ENCODE measurements at regions not wholly inside any gene's neighbourhood (a gene's known extent, or its start where the extent isn't known, plus 50 kb on each side); places are given as distances from the start of the nearest gene placed in this dataset.
"Not testable (repeated sequence)": the region's sequence is repeated elsewhere in the genome, so short reads cannot be mapped to it uniquely, and the experiment has no call there.

DNA sequence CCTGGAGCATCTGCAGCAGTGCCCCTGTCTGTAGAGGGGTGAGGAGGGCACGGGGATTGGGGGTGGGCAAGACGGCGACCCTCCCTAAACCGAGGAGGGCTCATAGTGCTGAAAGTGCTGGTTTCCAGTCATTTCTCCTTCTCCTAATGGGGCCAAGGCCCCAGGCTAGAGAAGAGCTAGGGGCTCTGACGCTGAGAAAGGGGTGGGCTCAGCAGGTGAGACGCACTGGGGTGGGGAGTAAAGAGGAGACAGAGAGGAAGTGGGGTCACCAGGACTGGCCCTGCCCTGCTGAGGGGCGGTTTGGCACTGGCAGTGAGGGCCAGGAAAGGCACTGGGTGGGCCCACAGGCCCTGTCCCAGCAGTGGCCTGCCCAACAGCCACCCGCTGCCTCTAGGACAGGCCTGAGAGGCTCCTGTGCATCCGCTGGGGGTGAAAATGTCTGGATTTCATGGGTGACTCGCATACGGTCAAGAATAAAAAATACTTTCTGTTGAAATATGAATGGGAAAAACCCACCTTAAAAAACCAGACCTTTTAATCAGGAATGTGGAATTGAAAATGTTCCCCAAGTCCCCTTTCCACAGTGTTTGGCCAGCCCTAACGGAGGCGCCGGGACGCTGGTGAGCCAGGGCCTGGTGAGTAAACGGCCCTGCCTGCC, 122.4 kb upstream of the SMURF2 start:
- DNase-seq = peak; percentile 49

DNA sequence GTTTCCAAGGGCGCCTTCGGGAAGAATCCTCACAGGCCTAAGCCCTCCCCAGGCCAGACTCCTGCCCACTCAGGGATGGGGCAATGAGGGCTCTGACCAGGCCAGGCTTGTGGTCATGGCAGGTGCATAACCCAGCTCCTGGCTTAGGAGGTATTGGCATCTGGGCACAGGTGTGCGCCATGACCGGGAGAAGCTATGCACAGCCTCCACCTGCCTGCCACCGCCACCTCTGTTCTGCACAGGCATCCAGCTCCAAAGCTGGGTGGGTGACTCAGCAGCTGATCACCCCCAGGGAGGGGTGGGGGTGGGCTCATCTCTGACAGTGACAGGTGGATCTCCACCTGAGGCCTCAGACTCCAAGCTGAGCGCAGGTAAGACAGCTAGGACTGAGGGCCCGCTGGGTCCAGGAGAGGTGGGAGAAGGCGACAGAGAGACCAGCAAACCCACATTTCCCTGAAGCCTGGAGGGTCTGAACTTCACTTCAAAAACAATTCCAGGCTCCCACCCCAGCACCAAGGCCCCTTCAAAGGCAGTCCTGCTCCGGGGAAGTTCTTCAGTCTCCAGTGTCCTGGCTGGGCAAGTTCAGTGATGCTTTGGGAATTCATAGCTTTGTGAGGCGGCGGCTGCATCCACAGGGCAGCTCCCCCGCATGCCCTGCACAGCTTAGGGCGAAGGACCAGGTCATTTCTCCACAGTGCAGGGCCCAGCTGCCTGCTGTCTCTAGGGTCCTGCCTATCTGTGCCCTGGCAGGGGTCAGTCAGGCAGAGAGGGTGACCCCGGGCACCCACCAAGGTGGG, 121.6 kb upstream of the SMURF2 start:
- DNase-seq = no peak

DNA sequence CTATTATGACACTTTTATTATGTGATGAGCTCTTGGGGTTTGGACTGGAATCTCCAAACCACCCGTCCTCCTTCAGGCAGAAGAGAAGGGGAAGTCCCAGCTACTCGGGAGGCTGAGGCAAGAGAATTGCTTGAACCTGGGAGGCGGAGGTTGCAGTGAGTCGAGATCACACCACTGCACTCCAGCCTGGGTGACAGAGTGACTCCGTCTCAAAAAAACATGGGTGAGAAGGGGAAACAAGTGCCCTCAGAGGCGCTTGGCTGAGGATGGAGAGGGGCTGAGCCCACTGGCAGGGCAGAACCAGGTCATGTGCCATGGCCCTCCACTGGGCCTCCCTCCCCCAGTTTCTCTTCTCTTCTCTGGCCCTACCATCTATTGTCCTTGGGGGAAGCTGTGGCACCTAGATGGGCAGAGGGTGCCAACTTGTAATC, 120.9 kb upstream of the SMURF2 start:
- DNase-seq = peak; percentile 89

DNA sequence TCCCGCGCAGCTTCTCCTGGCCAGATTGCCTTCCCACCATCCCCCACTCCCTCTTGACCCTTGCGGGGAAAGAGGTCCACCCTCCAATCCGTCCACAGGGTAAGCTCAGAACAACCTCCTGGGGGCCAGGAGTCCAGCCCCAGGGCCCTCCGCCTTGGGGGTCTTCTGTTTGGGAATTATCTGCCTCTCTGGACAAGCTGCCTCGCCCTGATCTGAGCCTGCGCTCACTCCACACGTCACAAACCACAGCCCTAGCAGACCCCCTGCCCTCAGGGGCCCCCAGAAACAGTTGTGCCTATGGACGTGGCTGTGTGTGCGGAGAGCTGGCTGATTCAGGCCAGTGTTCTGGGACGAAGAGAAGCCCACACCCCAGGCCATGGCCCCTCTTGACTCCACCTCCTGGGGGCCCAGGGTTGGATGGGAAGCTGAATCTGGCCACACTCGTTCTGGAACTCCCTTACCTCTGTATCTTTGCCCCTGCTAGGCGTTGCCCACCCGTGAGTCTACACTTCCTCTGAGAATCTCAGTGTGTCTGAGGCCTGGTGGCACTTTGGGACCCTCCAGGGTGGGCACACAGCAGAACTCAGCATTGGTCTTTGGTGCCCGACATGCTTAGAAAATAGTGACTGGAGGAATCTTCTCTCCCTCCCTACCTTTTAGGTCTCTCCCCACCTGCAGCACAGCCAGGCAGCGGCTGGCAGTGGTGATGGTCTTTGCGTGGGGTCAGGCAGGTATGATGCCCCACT, 119.9 kb upstream of the SMURF2 start:
- no peak for DNase-seq

DNA sequence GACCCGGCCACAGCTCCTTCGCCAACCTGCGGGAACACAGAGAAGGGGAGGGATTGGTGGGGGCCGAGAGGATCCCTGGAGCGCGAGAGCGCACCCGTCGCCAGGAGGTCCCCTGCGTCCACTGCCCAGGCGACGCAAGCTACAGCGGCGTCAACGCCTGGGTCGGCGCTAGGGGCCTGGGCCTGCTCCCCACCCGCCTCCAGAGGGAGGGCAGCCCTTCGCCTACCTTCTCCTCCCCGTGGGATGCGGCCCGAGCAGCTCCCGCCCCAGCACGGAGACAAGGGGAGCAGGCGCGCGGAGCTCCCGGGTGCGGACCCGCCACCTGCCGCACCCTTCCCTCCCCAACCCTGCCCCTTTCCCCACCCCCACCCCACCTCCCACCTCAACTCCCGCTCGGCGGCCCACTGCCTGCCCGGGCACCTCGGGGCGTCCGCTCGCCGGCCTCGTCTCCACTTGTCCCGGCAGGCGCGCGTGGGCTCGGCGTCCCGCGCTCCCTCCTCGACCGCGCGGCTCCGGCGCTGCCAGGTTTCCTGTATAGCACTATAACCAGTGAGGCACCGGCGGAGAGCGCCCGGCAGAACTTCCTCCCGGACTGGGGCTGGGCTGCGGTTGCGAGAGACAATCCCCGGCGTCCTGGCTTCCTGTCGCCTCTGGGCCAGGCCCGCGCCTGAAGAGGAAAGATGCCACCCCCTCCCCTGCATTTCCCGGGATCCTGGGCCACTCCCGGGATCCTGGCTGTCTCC, 119.1 kb upstream of the SMURF2 start:
- peak; percentile 80 for DNase-seq

DNA sequence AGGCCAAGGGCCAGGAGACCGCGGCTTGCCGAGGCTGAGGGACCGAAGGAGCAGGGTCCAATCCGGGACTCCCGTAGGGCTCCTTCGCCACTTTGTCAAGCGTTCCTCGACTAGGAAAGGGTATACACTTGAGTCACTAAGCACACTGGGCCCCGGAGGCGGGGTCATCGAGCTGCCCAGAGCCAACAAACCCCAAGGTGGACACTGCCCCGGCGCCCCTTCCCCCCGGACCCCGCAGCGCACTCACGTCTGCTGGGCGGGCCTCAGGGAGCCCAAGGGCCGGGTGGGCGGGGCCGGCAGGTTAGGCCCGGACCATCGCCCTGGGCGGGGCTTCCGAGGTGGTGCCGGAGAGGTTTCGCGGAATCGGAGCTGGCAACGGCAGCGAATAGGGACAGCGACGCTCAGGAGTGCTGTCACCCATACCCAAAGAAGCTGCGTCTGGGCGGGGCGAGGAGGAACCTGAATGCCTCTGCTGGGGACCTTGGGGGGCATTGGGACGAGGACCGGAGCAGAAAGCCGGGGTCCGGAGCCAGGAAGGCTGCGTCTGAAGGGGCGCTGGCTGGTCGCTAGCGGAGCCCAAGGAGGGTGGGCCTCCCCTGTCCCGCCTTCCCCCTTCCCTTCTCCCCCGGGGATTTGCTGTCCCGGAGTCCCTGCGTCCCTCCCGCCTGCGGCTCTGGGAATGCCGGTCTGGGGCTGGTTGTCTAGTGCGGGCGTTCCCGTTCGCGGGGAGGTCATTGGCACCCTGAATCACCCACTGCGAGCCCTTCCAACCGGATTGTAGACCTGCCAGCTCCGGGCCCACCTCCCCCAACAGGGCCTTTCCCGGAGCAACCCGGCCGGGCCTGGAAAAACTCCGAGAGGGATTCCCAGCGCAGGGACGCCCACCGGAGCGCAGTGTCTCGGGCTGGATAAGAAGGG, 118.2 kb upstream of the SMURF2 start:
- peak; percentile 79 for DNase-seq

DNA sequence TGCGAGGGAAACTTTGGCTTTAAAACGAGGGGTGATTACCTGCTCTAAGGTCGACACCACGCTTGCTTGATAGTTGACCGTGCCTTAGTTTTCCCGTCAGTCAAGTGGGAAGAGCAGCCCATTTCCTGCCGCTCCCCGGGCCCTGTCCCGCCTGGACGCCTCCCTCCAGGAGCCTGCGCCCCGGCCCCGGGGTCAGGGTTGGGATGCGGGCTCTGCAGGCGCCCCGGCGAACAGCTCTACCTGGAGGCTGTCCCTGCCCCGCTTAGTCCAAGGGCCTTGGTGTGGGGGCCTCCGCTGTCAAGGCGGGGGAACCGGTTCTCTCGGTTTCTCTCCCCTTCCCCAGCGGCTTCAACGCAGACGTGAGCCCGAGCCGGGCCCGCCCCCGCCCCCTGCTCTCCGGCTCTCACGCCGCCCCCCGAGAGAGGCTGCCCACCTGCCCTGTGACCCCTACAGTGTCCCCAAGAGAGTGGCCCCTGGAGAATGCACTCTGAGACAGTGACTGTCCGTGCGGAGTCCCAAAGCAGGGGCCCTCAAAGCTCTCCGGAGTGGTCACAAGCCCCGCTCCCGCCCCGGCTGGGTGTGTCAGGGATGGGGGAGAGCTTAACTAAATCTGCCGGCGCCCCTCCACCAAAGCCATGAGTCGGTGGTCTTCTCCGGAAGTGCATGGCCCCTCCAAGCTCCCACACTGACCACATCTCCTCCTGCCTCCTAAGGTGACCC, 117.4 kb upstream of the SMURF2 start:
- peak; percentile 6 for DNase-seq

DNA sequence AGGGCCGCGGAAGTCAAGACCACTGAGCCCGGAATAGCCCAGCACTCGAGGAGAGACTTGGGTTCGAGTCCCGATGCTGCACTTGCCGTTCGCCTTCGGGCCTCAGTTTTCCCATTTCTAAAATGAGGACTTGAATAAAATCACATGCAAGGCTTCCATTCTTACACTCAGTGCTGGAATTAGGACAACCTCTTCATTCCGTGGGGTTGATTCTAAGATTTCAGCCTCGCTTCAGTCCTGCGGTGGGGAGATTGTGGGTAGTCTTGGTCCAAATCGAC, 116.9 kb upstream of the SMURF2 start:
- not testable (repeated sequence) for DNase-seq

DNA sequence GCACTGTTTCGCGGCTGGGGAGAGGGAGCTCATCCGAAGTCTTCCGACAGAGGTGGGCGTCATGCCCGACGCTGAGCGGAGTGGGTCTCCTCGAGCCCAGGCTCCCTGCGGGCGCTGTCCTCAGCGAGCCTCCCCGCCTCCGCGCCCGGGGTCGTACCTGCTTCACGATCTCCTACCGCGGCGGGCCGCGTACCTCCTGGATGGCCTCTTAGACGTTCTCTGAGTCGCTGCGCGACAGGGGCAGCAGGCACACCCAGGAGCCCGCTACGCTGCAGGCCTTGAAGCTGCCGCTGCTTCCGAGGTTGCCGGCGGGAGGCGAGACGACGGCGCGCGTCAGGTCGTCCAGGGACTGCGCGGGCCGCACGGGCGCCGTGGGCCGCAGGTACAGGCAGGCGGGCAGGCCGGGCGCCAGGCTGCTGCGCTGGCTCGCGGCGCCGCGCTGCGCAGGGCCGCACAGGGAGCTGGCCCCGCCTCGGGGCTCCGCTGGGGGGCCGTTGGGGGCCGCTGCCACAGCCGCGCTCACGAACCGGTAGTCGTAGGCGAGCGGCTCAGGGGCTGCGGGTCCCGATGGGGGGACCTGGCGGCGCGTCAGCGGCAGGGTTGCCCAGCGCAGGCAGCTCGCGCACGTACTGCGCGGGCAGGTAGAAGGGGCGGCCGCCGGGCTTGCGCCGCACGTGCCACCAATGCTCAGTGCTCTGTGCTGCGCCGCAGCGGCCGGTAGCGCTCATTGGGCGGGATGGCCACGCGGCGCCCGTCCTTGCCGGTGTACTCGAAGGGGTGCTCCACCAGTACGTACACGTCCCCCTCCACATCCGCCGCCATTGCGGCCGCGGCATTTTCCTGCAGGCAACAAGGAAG, 116.4 kb upstream of the SMURF2 start:
- peak; percentile 32 for DNase-seq

DNA sequence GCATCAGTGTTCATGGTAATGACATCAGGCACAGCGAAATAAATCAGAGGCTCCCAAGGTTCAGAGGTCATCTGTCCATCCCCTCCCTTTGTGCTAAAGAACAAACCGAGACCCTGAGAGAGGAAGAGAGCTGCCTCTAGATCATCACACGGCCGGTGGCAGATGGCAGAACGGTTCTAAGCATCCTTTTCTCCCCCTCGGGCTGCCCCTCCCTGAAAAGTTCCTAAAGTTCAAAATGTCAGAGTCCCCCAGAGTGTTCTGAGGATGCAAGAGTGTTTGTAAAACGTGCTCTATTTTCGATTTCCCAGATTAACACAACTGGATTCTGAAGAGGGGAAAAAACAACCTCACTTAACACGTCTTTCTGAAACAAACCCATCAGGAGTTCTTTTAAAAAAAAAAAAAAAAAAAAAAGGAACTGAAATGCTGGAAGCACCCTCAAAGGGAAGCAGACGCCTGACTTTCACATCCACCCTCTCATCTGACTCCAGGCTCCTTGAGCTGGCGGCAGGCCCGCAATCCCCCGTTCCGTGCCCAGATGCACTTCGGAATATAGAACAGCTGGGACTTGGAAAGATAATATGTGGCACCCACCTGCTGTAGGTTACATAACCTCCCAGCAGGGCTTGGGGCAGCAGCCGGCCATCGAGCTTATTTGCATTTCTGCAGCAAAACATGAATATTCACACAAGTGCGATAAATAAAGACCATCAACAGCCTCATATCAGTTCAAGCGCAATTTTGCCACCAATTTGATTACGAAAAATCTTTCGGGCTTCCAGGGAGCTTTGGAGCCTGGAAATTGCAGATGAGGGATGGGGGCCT, 115.5 kb upstream of the SMURF2 start:
- peak; percentile 84 for DNase-seq

DNA sequence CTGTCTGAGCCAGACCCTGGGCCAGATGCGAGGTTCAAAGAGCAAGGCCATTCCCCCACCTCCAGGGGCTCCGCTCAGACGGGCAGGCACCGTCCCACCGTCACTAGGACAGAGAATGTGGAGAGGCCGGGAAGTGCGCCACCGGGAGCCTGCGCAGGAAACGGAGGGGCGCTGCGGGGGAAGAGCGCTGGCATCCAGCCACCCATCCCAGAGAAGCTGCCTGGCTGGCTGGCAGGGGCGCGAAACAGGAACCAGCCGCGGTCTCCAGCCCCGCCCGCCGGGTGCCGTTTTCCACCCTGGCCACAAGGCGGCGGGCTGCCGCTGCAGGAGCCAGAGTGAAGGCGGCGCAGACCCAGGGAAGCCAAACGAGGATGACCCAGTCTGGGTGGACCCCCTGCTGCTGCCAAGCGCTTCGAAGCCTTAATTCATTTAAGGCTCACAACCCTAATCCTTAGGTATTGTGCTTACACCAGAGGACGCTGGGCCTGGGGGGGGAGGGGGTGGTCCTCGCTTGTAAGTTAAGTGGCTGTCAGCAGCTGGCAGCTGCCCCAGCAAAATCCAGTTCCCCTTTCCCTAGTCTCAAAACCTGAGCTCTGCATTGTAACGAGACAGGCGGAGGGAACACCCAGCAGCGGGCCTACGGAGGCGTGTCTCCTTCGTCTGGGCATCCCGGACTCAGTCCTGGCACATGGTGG, 114.8 kb upstream of the SMURF2 start:
- DNase-seq = peak; percentile 93

DNA sequence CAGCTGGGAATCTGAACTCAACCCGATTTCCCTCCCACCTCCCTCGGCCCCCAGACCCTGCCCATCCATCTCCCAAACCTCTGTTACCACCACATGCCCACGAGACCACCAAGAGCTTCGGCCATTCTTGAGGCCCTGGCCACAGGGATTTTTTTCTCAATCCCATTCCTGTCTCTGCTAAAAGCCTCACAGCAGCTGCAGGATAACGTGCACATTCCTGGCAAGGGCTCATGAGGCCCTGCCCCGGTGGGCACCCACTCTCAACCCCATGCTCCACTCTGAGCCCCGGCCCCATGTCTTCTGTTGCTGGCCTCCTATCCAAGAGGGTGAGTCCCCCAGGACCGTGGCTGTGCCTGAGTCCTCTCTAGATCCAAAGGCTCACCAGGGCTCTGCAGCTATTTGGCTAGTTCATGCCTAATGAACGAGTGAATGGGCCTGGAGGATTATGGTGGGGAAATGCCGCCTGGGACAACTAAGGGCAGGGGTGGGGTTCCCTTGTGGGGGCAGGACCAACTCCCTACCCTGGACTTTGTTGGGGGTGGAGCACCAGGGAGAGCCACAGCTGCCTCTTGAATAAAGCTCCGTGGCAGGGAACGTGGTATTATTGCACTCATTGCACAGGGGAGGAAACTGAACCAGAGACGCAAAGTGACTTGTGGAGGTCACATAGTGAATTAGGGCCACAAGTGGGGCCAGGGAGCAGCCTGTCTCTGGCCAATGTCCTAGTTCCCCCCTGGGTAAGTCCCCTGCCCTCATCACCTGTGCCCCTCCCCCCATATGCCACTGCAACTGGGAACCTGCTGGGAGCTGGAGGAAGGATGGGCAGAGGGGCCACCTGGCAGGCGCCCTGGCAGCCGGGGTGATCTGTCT, 113.8 kb upstream of the SMURF2 start:
- DNase-seq = no peak

DNA sequence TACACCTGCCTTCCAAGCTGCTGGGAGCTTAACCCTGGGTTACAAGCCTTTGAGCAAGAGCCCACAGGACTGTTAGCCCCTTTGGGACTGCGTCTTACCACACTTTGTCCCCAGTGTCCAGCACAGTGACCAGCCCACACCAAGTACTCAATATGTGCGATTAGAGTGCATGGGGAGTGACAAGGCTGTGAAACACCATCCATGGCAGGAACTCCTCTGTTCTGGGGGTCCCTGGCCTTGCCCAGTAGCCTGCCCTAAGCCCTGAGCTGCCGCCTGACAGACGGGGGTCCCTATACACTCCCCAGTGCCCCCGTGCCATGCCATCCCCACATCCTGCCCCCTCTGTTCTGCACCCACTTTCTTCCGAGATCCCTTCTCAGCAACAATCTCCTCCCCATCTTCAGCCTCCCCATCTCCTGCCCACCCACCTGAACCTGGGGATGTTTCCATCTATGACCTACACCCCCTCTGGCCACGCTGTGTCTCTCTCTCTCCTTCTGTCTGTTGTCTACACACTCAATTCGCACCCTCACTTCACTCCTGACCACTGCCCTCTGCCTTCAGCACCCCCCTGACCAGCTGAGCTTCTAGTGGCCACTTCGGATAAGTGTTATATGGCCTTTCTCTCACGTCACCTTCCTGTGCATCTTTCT, 112.9 kb upstream of the SMURF2 start:
- DNase-seq = no peak

DNA sequence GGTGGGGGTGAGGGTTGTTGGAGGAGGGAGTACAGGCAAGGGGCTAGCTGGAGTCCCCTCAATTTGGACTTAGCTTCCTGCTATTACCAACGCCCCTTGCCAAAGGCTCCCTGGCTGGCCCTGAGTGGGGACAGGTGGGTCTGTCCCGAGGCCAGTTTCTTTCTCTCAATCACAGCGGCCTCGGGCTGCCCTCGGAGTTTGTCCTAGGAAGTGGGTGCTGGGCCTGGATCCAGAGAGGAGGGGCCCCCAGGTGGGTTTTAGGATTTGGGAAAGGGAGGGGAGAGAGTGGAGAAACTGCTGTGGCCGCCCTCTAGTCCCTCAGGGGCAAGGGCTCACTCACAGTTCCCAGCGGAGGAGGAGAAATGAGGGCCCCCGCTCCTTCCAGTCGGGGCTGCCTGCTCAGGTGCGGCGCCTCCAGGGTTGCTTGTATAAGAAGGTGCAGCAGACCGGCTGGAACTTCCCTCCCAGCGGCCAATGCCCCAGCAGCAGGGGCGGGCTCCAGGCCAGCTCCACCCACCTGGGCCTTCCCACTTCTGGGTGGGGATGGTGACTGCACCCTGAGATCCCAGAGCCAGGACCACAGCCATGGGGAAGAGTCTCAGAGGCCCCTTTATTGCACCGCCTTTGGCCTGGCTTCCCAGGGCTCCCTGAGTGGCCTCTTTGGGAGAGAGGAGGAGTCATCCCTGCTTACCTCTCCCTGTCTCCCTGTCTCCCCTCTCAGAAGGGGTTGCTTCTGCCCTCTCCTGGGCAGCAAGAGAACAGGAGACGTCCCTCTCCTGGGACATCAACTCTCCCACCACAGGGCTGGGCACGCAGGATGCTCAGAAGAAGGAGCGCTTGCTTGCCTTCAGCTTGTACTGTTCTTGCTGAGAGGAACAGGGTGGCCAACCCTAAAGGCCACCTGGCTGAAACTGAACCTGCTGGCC, 112.0 kb upstream of the SMURF2 start:
- DNase-seq = peak; percentile 19

DNA sequence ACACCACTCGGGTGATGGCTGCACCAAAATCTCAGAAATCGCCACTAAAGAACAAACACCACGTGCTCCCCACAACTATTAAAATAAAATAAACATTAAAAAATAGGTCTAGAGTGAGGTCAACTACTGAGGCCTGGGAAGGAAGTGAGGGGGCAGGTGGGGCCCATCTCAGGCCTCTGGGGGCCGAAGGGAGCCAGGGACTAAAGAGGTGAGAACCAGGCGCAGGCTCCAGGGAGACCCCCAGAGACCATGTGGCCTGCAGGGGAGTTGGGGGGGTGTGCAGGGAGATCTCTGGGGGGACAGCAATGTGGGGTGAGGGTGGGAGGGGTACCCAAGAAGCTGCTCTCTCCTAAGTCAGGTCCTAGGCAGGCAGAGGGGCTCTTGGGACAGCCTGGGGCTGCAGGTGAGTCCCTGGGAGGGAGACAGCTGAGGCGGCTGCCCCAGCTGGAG, 111.3 kb upstream of the SMURF2 start:
- no peak for DNase-seq

DNA sequence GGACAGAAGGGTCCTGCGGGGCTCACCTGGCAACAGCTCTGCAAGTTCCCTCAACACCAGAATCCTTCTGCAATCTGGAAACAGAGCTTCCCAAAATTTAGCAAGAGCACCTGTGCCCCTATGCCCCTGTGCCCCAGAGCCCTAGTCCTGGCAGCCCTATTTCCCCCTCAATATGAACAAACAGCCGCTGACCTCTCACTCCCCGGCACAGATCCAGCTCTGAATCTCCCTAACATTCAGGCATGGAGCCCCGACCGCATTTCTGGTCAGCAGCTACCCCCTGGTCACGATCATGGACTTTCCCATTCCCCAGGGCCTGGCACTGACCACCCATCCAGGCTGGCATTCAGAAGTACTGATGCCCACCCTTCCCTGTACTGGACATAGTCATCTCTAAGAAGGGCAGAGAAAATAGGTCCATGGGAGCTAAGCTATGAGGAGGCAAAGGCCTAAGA, 110.8 kb upstream of the SMURF2 start:
- no peak for DNase-seq
